Adrenal gland (tissue), 5 donors: ENCODE measurements at regions not wholly inside any gene's neighbourhood (a gene's known extent, or its start where the extent isn't known, plus 50 kb on each side); places are given as distances from the start of the nearest gene placed in this dataset.

Source experiments
- POLR2A ChIP-seq, 2 donors: fragments of 450-650 bp; IDR thresholded peaks; one replicate each; pipeline ENCODE4 v1.6.1; 2017; ENCODE audit warnings: antibody characterized with exemption in 2 of 2, mild to moderate bottlenecking in 2 of 2, moderate library complexity in 1 of 2
- TF ChIP-seq, protein P1 (sequence below), 6 experiments: fragments of 450-650 bp in 4 of 6; fragments of 200-600 bp in 2 of 6; sonication (generic) in 1 of 6; IDR thresholded peaks; 1 replicate in 5 of 6; 2 replicates in 1 of 6; pipeline versions ENCODE4 v1.5.1 to v1.8.0; 2016 to 2021; ENCODE audit warnings: antibody characterized with exemption in 6 of 6, mild to moderate bottlenecking in 2 of 6, moderate library complexity in 1 of 6
- donor health status: DM: no; HTN: no; CAD: no.

DNA sequence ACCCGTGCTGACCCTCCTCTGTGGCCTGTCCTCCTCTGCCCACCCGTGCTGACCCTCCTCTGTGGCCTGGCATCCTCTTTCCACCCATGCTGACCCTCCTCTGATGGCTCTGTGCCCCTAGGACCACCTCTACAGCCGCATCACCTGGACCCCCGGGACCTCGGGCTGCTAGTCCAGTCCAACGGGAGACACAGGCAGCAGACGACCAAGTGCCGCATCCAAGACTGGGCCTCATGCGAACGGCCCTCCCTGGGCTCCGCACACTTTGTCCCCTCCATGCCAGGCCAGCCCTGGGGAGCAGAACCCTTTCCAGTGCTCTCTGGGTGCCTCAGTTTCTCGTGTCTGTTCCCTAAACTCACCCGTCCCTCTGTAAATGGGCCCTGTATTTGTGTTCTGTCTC, 107.2 kb upstream of the RNF32 start:
- TF ChIP-seq POLR2A (IDR thresholded peaks at IDR 0.05) = no peak
- TF ChIP-seq, protein P1, sequence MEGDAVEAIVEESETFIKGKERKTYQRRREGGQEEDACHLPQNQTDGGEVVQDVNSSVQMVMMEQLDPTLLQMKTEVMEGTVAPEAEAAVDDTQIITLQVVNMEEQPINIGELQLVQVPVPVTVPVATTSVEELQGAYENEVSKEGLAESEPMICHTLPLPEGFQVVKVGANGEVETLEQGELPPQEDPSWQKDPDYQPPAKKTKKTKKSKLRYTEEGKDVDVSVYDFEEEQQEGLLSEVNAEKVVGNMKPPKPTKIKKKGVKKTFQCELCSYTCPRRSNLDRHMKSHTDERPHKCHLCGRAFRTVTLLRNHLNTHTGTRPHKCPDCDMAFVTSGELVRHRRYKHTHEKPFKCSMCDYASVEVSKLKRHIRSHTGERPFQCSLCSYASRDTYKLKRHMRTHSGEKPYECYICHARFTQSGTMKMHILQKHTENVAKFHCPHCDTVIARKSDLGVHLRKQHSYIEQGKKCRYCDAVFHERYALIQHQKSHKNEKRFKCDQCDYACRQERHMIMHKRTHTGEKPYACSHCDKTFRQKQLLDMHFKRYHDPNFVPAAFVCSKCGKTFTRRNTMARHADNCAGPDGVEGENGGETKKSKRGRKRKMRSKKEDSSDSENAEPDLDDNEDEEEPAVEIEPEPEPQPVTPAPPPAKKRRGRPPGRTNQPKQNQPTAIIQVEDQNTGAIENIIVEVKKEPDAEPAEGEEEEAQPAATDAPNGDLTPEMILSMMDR (IDR thresholded peaks at IDR 0.05) = no peak
